ENCODE measurements at regions not wholly inside any gene's neighbourhood (a gene's known extent, or its start where the extent isn't known, plus 50 kb on each side); places are given as distances from the start of the nearest gene placed in this dataset.

GRCh38 chr7:25351761-25352160 is 123.5 kb upstream of the NPVF start:
- Histone ChIP-seq H3K4me3 (ENCODE audit: low read depth, low read length) (no peak overlapping the region), H3K27ac (no peak overlapping the region), H3K4me1 (no peaks in the 10 kb centered on the region), H3K9me3 (ENCODE audit: control insufficient read depth, low read length) (no peaks in the 10 kb centered on the region), H3K27me3 (ENCODE audit: control insufficient read depth, insufficient read depth, low read length) (no peaks in the 10 kb centered on the region), H3K9ac (no peak overlapping the region), H3K36me3 (ENCODE audit: control insufficient read depth, insufficient read depth, low read length) (no peaks in the 10 kb centered on the region), H3K79me2 (no peaks in the 10 kb centered on the region), H2AFZ (no peak overlapping the region), H3K4me2 (ENCODE audit: low read length) (no peak overlapping the region)
- no peak for TF ChIP-seq CTCF (IDR thresholded peaks at IDR 0.05)

- Histone ChIP-seq H3K9me3 (ENCODE audit: control insufficient read depth, low read length) (no peaks in the 10 kb centered on the region), H2AFZ (no peak overlapping the region), H3K4me1 (no peaks in the 10 kb centered on the region), H3K4me3 (ENCODE audit: low read depth, low read length) (no peak overlapping the region), H3K27ac (no peak overlapping the region), H3K9ac (no peak overlapping the region), H3K4me2 (ENCODE audit: low read length) (no peak overlapping the region), H3K79me2 (no peaks in the 10 kb centered on the region), H3K36me3 (ENCODE audit: control insufficient read depth, insufficient read depth, low read length) (no peaks in the 10 kb centered on the region), H3K27me3 (ENCODE audit: control insufficient read depth, insufficient read depth, low read length) (no peaks in the 10 kb centered on the region)
- TF ChIP-seq CTCF (IDR thresholded peaks at IDR 0.05): no peak
Measured at GRCh38 chr7:25353196-25353595, 124.9 kb upstream of the NPVF start.

- Histone ChIP-seq H3K27me3 (ENCODE audit: control insufficient read depth, insufficient read depth, low read length) (no peaks in the 10 kb centered on the region), H3K9ac (no peak overlapping the region), H2AFZ (no peak overlapping the region), H3K9me3 (ENCODE audit: control insufficient read depth, low read length) (no peaks in the 10 kb centered on the region), H3K79me2 (no peaks in the 10 kb centered on the region), H3K36me3 (ENCODE audit: control insufficient read depth, insufficient read depth, low read length) (no peaks in the 10 kb centered on the region), H3K4me1 (no peaks in the 10 kb centered on the region), H3K27ac (no peak overlapping the region), H3K4me3 (ENCODE audit: low read depth, low read length) (no peak overlapping the region), H3K4me2 (ENCODE audit: low read length) (no peak overlapping the region)
- TF ChIP-seq CTCF (IDR thresholded peaks at IDR 0.05): no peak
Measured at GRCh38 chr7:25353732-25354131, 125.4 kb upstream of the NPVF start.

- no peaks in the 10 kb centered on the region for H3K27me3 ChIP-seq (ENCODE audit: control insufficient read depth, insufficient read depth, low read length)
- no peak overlapping the region for H3K4me3 ChIP-seq (ENCODE audit: low read depth, low read length)
- no peak overlapping the region for H3K9ac ChIP-seq
- no peak overlapping the region for H3K4me2 ChIP-seq (ENCODE audit: low read length)
- TF ChIP-seq CTCF (IDR thresholded peaks at IDR 0.05): no peak
- no peaks in the 10 kb centered on the region for H3K79me2 ChIP-seq
- no peak overlapping the region for H3K27ac ChIP-seq
- no peaks in the 10 kb centered on the region for H3K9me3 ChIP-seq (ENCODE audit: control insufficient read depth, low read length)
- no peak overlapping the region for H2AFZ ChIP-seq
- H3K36me3 ChIP-seq (ENCODE audit: control insufficient read depth, insufficient read depth, low read length): no peaks in the 10 kb centered on the region
- H3K4me1 ChIP-seq: no peaks in the 10 kb centered on the region
Measured at GRCh38 chr7:25356534-25357151, 128.4 kb upstream of the NPVF start.

GRCh38 chr7:25358926-25359325 is 130.6 kb upstream of the NPVF start:
- TF ChIP-seq CTCF (IDR thresholded peaks at IDR 0.05): no peak
- no peak overlapping the region for H3K9ac ChIP-seq

More at GRCh38 chr7:25358926-25359325, 130.6 kb upstream of the NPVF start:
- H3K4me1 ChIP-seq: no peaks in the 10 kb centered on the region
- no peak overlapping the region for H3K4me3 ChIP-seq (ENCODE audit: low read depth, low read length)
- no peaks in the 10 kb centered on the region for H3K79me2 ChIP-seq
- H3K27me3 ChIP-seq (ENCODE audit: control insufficient read depth, insufficient read depth, low read length): no peaks in the 10 kb centered on the region
- H3K36me3 ChIP-seq (ENCODE audit: control insufficient read depth, insufficient read depth, low read length): no peaks in the 10 kb centered on the region
- H2AFZ ChIP-seq: no peak overlapping the region
- no peaks in the 10 kb centered on the region for H3K9me3 ChIP-seq (ENCODE audit: control insufficient read depth, low read length)
- no peak overlapping the region for H3K27ac ChIP-seq
- H3K4me2 ChIP-seq (ENCODE audit: low read length): no peak overlapping the region
